Chondrocyte (in vitro differentiated cells): ENCODE measurements at regions not wholly inside any gene's neighbourhood (a gene's known extent, or its start where the extent isn't known, plus 50 kb on each side); places are given as distances from the start of the nearest gene placed in this dataset.

Source experiments
- DNase-seq: peaks from one replicate; pipeline ENCODE4 v3.0.0; 2021; ENCODE audit warnings: mixed read lengths, low spot score
- H3K27ac Mint-ChIP-seq: one replicate; pipeline ENCODE4 v1.8.0; 2021; ENCODE audit warnings: mild to moderate bottlenecking, moderate library complexity, mixed read lengths; ENCODE audit not compliant: unreplicated experiment
- H3K27me3 Mint-ChIP-seq: 2 replicates; pipeline ENCODE4 v1.8.0; 2021; ENCODE audit warnings: low read depth, mixed read lengths
- H3K36me3 Mint-ChIP-seq: 2 replicates; pipeline ENCODE4 v1.8.0; 2021; ENCODE audit warnings: low read depth, mixed read lengths
- H3K4me1 Mint-ChIP-seq: 2 replicates; pipeline ENCODE4 v1.8.0; 2021; ENCODE audit warnings: low read depth, mild to moderate bottlenecking, mixed read lengths
- H3K4me3 Mint-ChIP-seq: one replicate; pipeline ENCODE4 v1.8.0; 2021; ENCODE audit warnings: mild to moderate bottlenecking, moderate library complexity, mixed read lengths; ENCODE audit not compliant: unreplicated experiment
- H3K9me3 Mint-ChIP-seq: 2 replicates; pipeline ENCODE4 v1.8.0; 2021; ENCODE audit warnings: low read depth, mixed read lengths
- CTCF ChIP-seq: fragments of 200-600 bp; sonication (generic); IDR thresholded peaks from 2 replicates; pipeline ENCODE4 v1.5.0; 2021; ENCODE audit warnings: antibody characterized with exemption, mild to moderate bottlenecking, moderate library complexity

GRCh38 chr10:88045096-88045495, 181.7 kb downstream of the PTEN start:
- Mint-ChIP-seq H3K36me3 (no peaks in the 10 kb centered on the region), H3K27me3 (no peaks in the 10 kb centered on the region), H3K27ac (peak overlapping the region; percentile 69), H3K4me3 (no peak overlapping the region), H3K4me1 (peaks cover 70% of the 10 kb centered on the region), H3K9me3 (peaks cover 2% of the 10 kb centered on the region)
- no peak for DNase-seq
- no peak for TF ChIP-seq CTCF

- DNase-seq = no peak
- peaks cover 2% of the 10 kb centered on the region for H3K9me3 Mint-ChIP-seq
- no peak overlapping the region for H3K4me3 Mint-ChIP-seq
- H3K27me3 Mint-ChIP-seq = no peaks in the 10 kb centered on the region
- H3K27ac Mint-ChIP-seq = peak overlapping the region; percentile 49
- TF ChIP-seq CTCF = no peak
- H3K36me3 Mint-ChIP-seq = no peaks in the 10 kb centered on the region
- H3K4me1 Mint-ChIP-seq = peaks cover 65% of the 10 kb centered on the region
Measured at GRCh38 chr10:88045656-88046415, 182.4 kb downstream of the PTEN start.

GRCh38 chr10:88047579-88047978, 184.2 kb downstream of the PTEN start:
- no peaks in the 10 kb centered on the region for H3K36me3 Mint-ChIP-seq
- no peaks in the 10 kb centered on the region for H3K27me3 Mint-ChIP-seq
- H3K4me1 Mint-ChIP-seq = peaks cover 49% of the 10 kb centered on the region
- peak overlapping the region; percentile 26 for H3K4me3 Mint-ChIP-seq
- peak overlapping the region; percentile 59 for H3K27ac Mint-ChIP-seq
- no peak for DNase-seq
- TF ChIP-seq CTCF = no peak
- no peaks in the 10 kb centered on the region for H3K9me3 Mint-ChIP-seq

- Mint-ChIP-seq H3K4me3 (no peak overlapping the region), H3K27ac (peak overlapping the region; percentile 6), H3K27me3 (no peaks in the 10 kb centered on the region), H3K4me1 (peaks cover 42% of the 10 kb centered on the region), H3K36me3 (no peaks in the 10 kb centered on the region), H3K9me3 (no peaks in the 10 kb centered on the region)
- DNase-seq = no peak
- no peak for TF ChIP-seq CTCF
Measured at GRCh38 chr10:88048312-88048711, 184.9 kb downstream of the PTEN start.

GRCh38 chr10:88049204-88049603, 185.8 kb downstream of the PTEN start:
- Mint-ChIP-seq H3K27me3 (no peaks in the 10 kb centered on the region), H3K36me3 (no peaks in the 10 kb centered on the region), H3K4me3 (no peak overlapping the region), H3K4me1 (peaks cover 41% of the 10 kb centered on the region), H3K27ac (no peak overlapping the region), H3K9me3 (no peaks in the 10 kb centered on the region)
- no peak for DNase-seq
- no peak for TF ChIP-seq CTCF
